Brain microvascular endothelial cell (primary cell): ENCODE measurements at regions not wholly inside any gene's neighbourhood (a gene's known extent, or its start where the extent isn't known, plus 50 kb on each side); places are given as distances from the start of the nearest gene placed in this dataset.

Experiments
- DNase-seq: peaks from one replicate; pipeline ENCODE4 v3.0.0-alpha.2; 2020
- H3K27ac ChIP-seq: fragments of 250-450 bp; sonication (Bioruptor Pico); 2 replicates; pipeline ENCODE4 v1.5.1; 2020; ENCODE audit warnings: mild to moderate bottlenecking, moderate library complexity
- H3K27me3 ChIP-seq: fragments of 250-450 bp; sonication (Bioruptor Pico); replicated peaks from 2 replicates; pipeline ENCODE4 v1.5.1; 2020; ENCODE audit warnings: mild to moderate bottlenecking
- H3K36me3 ChIP-seq: fragments of 250-450 bp; sonication (Bioruptor Pico); replicated peaks from 2 replicates; pipeline ENCODE4 v1.5.1; 2020; ENCODE audit warnings: mild to moderate bottlenecking
- H3K4me3 ChIP-seq: 2 replicates; pipeline ENCODE4 v1.5.1; 2011; ENCODE audit warnings: low read depth, mild to moderate bottlenecking, control low read depth, low read length, moderate library complexity
- in situ Hi-C: cut with HindIII; loops from 2 replicates; pipeline ENCODE4 v1.10.0; 2017; ENCODE audit warnings: low sequenced_read_pairs, low pct_ligation_motif_present
- TF ChIP-seq, protein P1 (sequence below): IDR thresholded peaks from 2 replicates; pipeline ENCODE4 v1.5.1; 2011; ENCODE audit warnings: low read depth, mild to moderate bottlenecking, moderate library complexity, low read length, control low read depth, inconsistent platforms; ENCODE audit errors: missing control alignments

DNA sequence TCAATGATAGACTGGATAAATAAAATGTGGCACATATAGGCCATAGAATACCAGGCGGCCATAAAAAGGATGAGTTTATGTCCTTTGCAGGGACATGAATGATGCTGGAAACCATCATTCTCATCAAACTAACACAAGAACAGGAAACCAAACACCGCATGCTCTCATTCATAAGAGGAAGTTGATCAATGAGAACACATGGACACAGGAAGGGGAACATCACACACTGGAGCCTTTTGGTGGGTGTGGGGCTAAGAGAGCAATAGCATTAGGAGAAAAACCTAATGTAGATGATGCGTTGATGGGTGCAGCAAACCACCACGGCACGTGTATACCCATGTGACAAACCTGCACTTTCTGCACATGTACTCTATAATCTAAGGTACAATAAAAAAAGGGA lies 883.4 kb upstream of the PRMT6 start:
- Histone ChIP-seq H3K27ac (no peak overlapping the region), H3K4me3 (no peak overlapping the region), H3K36me3 (no peaks in the 10 kb centered on the region), H3K27me3 (no peaks in the 10 kb centered on the region)
- TF ChIP-seq, protein P1, sequence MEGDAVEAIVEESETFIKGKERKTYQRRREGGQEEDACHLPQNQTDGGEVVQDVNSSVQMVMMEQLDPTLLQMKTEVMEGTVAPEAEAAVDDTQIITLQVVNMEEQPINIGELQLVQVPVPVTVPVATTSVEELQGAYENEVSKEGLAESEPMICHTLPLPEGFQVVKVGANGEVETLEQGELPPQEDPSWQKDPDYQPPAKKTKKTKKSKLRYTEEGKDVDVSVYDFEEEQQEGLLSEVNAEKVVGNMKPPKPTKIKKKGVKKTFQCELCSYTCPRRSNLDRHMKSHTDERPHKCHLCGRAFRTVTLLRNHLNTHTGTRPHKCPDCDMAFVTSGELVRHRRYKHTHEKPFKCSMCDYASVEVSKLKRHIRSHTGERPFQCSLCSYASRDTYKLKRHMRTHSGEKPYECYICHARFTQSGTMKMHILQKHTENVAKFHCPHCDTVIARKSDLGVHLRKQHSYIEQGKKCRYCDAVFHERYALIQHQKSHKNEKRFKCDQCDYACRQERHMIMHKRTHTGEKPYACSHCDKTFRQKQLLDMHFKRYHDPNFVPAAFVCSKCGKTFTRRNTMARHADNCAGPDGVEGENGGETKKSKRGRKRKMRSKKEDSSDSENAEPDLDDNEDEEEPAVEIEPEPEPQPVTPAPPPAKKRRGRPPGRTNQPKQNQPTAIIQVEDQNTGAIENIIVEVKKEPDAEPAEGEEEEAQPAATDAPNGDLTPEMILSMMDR = no peak
- no peak for DNase-seq
- in situ Hi-C loops = no loop called here

GRCh38 chr1:106178791-106179190 lies 877.7 kb upstream of the PRMT6 start:
- H3K36me3 ChIP-seq = no peaks in the 10 kb centered on the region
- H3K27me3 ChIP-seq = no peaks in the 10 kb centered on the region
- H3K4me3 ChIP-seq = no peak overlapping the region
- no peak overlapping the region for H3K27ac ChIP-seq
- in situ Hi-C loops = no loop called here
- no peak for DNase-seq
- TF ChIP-seq, protein P1 = no peak

GRCh38 chr1:106181866-106182265 lies 874.6 kb upstream of the PRMT6 start:
- no peak for DNase-seq
- TF ChIP-seq, protein P1 = no peak
- in situ Hi-C loops = no loop called here
- Histone ChIP-seq H3K36me3 (no peaks in the 10 kb centered on the region), H3K4me3 (no peak overlapping the region), H3K27ac (no peak overlapping the region), H3K27me3 (no peaks in the 10 kb centered on the region)

DNA sequence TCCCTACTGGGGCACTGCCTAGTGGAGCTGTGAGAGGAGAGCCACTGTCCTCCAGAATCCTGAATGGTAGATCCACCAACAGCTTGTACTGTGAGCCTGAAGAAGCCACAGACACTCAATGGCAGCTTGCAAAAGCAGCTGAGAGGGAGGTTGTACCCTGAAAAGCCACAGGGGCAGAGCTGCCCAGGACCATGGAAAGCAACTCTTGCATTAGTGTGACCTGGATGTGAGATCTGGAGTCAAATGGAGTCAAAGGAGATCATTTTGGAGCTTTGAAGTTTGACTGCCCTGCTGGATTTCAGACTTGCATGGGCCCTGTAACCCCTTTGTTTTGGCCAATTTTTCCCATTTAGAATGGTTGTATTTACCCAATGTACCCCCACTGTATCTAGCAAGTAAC lies 871.4 kb upstream of the PRMT6 start:
- Histone ChIP-seq H3K27ac (no peak overlapping the region), H3K27me3 (no peaks in the 10 kb centered on the region), H3K36me3 (no peaks in the 10 kb centered on the region), H3K4me3 (no peak overlapping the region)
- in situ Hi-C loops = no loop called here
- TF ChIP-seq, protein P1 = no peak
- no peak for DNase-seq

- Histone ChIP-seq H3K27ac (no peak overlapping the region), H3K27me3 (no peaks in the 10 kb centered on the region), H3K4me3 (no peak overlapping the region), H3K36me3 (no peaks in the 10 kb centered on the region)
- no peak for DNase-seq
- TF ChIP-seq, protein P1 = no peak
- in situ Hi-C loops = no loop called here
Measured at GRCh38 chr1:106189780-106190179, 866.7 kb upstream of the PRMT6 start.

GRCh38 chr1:106194206-106194605 lies 862.3 kb upstream of the PRMT6 start:
- in situ Hi-C loops = no loop called here
- no peak overlapping the region for H3K27ac ChIP-seq
- no peak overlapping the region for H3K4me3 ChIP-seq
- no peaks in the 10 kb centered on the region for H3K27me3 ChIP-seq
- DNase-seq = no peak
- TF ChIP-seq, protein P1 = no peak
- no peaks in the 10 kb centered on the region for H3K36me3 ChIP-seq
